Gastrocnemius medialis (tissue), 4 donors: ENCODE measurements at regions not wholly inside any gene's neighbourhood (a gene's known extent, or its start where the extent isn't known, plus 50 kb on each side); places are given as distances from the start of the nearest gene placed in this dataset.

Source experiments
- CTCF ChIP-seq, 5 experiments: fragments of 450-650 bp in 3 of 5; fragments of 200-600 bp in 2 of 5; sonication (generic) in 2 of 5; IDR thresholded peaks in 4 of 5; conservative IDR thresholded peaks in 1 of 5; 1 replicate in 4 of 5; 2 replicates in 1 of 5; pipeline ENCODE4 v1.5.1; 2016 to 2019; ENCODE audit warnings: antibody characterized with exemption in 5 of 5, mild to moderate bottlenecking in 3 of 5, moderate library complexity in 3 of 5
- POLR2A ChIP-seq, 2 donors: fragments of 450-650 bp; IDR thresholded peaks; one replicate each; pipeline ENCODE4 v1.6.1; 2017; ENCODE audit warnings: antibody characterized with exemption in 2 of 2, mild to moderate bottlenecking in 2 of 2, moderate library complexity in 2 of 2

- TF ChIP-seq CTCF (IDR thresholded peaks at IDR 0.05 in 4 of 5, conservative IDR thresholded peaks at IDR 0.05 in 1 of 5) (no peak), POLR2A (IDR thresholded peaks at IDR 0.05) (no peak)
Observed at GRCh38 chr1:187631984-187632383, 803.2 kb downstream of the PLA2G4A start.
